GM18508 (cell line): ENCODE measurements at regions not wholly inside any gene's neighbourhood (a gene's known extent, or its start where the extent isn't known, plus 50 kb on each side); places are given as distances from the start of the nearest gene placed in this dataset.

Experiments
- ATAC-seq: cut with Tn5 transposase; IDR thresholded peaks from one replicate; pipeline ENCODE4 v1.9.1; 2021; ENCODE audit warnings: moderate number of reproducible peaks; ENCODE audit not compliant: insufficient read depth, unreplicated experiment

DNA sequence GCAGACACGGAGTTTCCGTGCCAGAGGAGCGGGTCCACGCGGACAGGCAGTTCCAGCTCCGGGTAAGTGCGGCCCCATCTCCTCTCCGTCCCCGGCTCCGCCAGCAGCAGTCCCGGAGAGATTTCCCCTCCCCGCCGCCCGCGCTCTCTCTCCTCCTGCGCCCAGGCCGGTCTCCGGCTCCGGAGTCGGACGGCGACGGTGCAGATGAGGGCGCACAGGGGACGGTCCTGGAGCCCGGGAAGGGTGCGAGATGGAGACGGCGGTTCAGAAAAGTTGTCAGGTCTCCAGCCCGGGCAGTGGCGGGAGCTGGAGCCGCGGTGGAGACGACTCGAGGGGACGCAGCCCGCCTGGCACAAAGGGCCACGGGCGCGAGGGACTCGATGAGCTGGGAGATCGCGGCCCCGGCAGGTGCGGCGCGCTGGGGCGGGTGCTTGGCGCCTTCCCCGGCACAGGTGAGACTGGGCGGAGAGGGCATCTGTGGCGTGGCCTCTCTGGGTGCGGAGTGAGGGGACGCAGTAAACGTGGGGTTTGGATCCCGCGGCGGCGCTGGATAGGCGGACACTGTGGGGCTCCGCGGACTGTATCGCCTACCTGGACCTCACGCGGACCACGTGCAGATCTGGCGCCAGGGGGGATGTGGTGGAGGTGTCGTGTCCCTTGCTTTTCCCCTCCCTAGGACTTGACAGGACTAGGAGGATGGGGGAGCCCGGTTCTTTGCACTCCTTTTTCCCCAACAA lies 1540.3 kb upstream of the TMEM132C start:
- no peak for ATAC-seq

DNA sequence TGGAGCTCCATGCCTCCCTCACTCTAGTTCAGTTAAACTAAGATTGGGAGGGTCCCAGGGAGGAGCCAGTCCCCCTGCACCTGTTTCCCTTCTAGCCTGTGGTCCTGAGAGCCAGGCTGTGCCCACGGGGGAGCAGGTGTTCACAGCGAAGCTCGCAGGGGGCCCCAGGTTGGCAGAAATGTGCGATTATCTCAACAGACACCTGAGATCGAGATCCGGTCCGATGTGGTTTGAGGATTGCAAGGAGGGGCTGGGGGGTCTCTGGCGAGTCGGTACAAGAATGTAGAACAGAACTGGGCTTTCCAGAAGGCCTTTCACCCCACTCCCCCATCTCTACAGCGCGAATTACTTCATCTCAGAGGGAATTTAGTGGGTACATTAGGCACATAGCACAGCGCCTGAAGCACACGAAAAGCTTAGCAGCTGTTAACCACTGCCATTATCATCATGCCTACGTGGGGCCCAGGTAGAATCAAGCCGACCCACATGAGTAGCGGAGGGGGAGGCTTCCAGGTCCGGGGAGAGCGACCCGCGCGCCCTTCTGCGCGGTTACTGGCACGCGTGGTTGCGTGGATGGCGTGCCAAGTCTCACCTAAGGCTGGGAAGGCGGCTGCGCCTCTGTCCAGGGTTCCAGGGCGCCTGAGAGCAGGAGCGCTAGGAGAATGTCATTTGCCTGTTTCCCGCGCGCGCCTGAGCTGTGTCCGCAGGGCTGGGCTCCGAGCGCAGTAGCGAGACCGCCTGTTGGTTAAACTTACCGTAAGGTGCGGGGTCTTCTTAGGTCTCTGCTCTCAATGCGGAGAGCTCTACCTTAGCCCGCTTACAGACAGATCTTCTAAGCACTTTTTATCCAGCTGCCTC lies 1539.5 kb upstream of the TMEM132C start:
- ATAC-seq, result no peak

DNA sequence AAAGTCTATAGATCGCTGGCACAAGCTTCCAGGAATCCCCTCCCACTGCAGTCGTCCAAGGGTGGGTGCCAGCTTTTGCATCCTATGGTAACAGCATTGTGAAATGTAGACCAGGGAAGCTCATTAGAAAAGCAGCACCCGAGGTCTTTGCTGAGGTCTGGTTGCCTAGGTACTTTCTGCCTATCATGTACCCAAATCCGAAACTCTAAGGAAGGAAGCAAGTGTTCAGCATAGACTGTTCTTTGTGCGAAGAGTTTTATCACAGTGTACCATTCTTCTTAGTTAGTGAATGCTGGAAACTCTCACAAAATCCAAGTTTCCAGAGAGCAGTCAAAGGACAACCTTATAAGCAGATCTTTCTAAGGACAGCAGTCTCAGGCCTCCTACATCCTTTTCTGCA lies 1532.7 kb upstream of the TMEM132C start:
- ATAC-seq, result no peak

DNA sequence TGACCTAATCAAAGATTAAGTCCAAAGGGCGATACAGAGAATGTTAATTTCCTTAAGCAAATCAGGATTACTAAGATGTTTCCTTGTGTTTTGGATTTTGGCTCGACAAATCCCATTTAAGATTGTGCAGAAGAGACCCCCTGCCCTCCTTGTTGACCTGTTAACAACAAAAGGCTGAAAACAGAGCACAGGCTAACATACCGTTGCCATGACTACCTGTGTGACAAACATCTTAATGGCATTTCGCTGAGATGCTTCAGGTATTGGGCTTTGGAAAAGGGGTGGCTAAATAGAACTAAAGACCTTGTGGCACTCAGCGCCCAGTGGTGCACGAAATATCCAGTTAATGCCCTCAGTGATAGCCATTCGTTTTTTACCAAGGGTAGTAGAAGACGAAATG lies 1532.3 kb upstream of the TMEM132C start:
- no peak for ATAC-seq

DNA sequence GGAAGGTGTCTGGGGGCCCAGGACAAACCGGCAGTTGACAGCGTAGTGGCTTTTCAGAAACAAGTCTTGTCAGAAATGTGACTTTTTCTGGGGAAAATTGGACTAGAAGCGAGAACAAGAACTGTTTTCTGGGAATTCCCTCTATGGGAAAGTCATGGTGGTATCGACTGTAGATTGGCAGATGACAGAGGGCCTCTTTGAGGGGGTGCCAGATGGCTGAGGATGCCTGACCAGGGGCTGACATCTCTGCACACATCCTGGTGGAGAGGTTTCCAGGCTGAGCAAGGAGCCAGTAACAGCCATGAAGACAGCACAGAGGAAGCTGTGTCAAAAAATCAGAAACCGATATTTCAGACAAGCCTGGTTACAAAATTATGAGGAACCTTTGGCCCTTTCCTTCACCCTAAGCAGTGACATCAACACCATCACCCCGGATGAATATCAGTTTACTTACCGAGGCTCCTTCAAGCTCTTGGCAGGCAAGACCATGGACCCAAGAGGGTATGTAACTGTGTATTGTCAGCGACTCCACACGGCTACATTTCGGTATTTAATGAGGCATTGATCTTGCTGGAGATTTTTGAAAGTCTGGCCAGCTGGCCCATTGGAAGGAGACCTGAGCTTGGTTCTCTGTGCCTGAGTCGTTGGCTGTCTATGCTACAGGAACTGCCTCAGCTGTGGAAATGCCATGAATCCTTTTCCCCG lies 1525.3 kb upstream of the TMEM132C start:
- no peak for ATAC-seq

DNA sequence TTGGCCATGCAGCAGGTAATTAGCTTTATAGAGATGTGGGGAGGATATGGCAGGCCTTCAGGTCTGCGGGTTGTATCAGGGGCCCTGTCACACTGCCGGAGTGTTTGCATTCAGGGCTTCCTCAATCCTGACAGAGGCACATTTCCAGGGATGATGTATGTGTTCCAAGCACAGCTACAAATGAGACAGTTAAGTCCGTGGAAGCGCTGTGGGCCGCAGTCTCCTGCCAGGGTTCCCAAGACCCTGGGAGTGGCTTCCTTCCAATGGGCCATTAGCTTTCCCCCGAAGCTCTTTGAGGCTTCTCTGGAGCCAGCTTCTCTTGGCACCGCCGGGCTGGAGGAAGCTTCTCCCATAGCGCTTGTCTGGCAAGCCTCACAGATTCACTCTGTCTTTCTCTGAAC lies 1524.7 kb upstream of the TMEM132C start:
- no peak for ATAC-seq

DNA sequence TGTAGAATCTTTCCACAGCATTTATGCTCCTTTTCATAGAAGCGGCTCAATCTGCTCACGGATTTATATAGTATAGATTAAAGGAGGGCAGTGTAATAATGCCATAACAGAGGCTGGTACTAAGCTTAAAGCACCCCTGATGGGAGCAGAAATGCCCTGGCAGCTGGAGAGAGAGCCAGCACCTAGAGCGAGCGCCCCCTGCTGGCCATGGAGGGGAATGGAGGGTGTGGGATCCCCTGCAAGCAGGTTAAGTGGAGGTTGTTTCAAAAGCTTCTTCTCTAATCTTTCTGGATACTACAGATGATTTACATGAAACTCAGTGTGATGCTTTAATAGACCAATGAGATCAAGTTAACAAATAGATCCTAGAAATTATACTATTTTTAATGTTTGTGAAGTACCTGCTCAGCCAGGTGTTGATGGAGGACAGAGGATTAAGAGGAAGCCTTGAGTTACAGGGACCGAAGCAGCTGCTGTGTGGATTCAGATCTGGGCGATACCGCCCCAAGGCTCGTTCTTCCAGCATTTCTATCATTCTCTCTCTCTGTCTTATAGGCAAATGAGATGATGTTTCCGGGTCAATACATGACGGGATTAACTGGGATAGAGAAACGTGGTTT lies 1519.3 kb upstream of the TMEM132C start:
- no peak for ATAC-seq

DNA sequence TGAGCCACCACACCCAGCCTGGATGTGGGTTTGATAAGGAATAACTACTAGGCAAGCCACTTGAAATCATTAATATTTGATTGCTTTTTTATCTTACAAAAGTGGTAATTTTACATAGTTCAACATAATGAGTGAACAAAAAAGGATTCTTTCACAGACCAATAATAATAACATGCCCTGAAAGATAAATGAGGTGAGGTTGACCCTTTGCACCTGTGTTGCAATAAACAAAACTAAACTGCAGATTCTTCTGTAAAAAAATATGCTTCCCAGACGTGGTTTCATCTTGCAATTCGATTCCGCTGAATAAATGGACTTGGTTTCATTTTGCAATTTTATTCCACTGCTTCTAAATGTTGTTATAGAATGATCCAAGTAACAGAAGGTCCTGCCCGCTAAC lies 1514.9 kb upstream of the TMEM132C start:
- ATAC-seq, result no peak

DNA sequence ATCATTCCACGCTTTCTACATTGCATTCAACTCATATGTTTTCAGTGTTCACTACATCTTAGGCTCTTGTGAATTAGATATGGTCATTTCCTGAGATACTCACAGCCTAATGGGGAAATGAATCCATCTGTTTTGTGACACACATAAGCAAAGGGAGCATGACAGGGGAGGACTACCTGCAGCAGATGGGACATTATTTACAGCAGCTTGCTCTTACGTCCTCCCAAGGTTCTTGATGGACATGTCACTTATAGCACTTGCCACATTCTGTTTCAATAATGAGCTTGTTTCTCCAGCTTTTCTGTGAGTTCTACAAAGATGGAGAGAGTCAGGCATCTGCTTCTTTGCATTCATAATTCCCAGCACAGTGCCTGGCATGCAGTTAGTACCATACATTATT lies 1509.6 kb upstream of the TMEM132C start:
- ATAC-seq, result no peak

DNA sequence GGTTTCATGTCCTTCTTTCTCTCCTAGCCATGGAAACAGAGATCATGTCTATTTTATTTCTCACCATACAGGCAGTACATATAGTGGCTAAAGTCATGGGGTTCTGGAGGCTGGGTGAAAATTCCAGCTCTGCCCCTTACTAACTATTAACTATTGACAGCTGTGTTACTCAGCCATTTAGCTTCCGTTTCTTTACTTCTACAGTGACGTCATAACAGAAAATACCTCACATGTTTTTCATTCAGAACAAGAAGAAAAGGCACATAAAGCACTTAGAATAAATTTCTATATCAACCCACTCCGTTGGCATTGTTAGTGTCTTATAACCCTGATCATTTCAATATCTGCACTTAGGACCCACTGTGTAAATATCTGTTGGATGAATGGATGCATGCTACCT lies 1506.9 kb upstream of the TMEM132C start:
- ATAC-seq, result no peak

DNA sequence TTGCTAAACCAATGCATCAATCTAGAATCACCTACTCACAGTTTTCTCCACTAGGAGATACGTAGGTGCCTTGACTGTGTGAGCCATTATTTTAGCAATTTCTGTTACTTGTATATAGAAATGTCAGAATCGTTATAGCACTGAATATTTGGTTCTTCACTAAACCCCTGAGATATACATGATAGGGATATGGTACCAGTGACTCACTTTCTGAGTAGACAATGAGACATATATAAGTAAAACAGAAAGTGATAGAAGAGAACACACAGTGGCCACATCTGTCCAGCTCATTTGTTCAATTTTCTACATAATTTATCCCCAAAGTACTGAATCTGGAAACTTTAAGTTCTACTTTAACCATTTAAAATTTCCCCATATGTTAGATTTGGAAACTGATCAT lies 1505.5 kb upstream of the TMEM132C start:
- peak; percentile 61 for ATAC-seq

DNA sequence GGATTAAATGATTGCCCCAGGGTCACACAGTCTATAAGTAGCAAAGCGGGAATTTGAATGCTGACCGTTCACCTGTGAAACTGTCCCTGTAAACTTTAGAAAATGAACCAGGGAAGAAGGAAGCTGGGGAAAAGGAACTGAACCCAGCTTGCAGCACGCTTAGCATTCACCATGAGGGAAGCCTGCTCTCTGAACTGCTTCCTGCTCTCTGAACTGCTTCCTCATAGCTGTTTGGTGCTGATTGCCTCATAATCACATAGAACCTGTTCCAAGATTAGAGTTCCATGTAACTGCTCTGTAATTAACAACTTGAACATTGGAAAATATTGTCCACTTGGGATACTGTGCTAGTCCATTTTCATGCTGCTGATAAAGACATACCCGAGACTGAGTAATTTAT lies 1504.8 kb upstream of the TMEM132C start:
- ATAC-seq, result no peak

DNA sequence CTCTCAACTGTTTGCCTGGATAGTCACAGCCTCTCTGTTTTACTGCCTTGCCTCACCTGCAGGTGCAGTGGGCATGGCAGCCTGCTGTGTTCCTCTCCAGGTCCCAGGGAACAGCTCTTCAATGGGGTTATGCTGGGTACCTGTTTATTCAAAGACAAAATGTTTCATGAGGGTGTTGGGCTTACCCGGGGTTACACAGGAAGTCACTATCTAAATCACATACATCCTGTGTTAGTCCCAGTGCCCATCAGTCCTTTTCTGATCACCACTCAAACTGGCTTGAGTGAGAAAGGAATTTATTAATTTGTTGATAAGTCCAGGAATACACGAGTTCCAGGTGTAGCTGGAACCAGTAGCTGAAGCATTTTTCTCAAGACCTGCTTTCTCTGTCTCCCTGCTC lies 1503.6 kb upstream of the TMEM132C start:
- no peak for ATAC-seq

DNA sequence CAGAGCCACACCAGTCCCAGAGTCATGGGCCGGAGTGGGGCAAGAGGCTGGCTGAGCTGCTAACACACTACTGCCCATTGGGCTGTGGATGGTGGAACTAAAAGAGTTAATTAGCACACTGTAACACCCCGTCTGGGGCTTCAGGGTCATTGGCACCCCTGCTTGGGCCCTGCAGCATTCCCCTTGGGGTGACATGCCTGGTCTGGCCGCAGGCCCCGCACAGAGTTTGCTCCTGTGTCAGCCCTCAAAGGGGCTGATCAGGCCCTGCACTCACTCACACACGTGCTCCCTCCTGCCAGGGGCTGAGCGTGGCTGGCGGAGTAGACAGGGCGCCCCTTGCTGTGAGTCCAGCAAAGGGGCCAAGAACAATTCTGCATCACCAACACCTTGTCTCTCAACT lies 1499.6 kb upstream of the TMEM132C start:
- ATAC-seq, result no peak

DNA sequence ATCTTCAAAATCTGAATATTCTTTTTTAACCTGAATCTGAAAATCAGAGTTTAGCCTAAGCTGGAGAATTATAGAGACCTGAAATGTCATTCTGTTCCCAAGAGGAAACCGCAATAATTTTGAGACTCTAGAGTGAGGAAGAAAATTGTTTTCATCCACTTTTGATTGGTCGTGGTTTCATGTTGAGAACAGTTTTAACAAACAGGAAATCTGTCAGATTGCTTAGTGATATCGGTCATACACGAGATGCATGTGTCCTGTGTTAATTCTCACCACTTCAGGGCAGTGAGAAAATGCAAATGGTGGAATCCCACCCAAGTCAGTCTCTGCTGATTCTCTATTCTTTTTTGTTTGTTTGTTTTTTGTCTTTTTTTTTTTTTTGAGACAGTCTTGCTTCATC lies 1498.5 kb upstream of the TMEM132C start:
- ATAC-seq, result no peak

DNA sequence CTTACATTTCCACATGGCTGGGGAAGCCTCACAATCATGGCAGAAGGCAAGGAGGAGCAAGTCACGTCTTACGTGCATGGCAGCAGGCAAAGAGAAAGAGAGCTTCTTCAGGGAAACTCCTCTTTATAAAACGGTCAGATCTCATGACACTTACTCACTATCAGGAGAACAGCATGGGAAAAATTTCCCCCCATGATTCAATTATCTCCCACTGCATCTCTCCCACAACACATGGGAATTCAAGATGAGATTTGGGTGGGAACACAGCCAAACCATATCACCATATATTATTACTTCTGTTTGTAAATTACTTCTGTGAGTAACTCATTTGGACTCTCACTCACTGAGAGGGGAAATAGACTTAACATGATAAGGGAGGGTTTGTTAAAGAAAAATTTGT lies 1496.8 kb upstream of the TMEM132C start:
- no peak for ATAC-seq

DNA sequence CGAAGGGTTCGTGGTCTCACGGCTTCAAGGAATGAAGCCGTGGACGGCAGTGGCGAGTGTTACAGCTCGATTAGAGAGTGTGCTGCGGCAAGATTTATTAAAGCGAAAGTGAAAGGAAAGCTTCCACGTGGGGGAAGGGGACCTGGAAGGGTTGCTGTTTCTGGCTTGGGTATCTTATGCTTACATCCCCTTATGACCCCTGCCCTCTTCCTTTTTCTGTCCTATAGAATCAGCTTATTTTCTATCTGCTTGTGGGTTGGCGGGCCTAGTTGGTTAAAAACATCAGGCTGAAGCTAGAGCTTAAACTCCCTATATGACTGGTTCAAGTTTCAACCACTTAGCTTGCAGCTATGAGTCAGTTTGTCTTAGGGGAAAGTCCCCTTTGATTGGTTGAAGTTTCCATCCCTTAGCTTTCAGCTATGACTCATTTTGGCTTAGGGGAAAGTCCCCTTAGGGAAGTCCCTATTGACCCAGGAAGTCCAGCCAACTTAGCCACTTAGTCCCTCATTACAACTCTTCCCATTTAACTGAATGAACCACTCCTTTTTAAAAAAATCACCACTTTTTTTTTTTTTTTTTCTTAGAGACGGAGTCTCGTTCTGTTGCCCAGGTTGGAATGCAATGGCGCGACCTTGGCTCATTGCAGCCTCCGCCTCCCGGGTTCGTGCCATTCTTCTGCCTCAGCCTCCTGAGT lies 1494.7 kb upstream of the TMEM132C start:
- ATAC-seq, result peak; percentile 82

DNA sequence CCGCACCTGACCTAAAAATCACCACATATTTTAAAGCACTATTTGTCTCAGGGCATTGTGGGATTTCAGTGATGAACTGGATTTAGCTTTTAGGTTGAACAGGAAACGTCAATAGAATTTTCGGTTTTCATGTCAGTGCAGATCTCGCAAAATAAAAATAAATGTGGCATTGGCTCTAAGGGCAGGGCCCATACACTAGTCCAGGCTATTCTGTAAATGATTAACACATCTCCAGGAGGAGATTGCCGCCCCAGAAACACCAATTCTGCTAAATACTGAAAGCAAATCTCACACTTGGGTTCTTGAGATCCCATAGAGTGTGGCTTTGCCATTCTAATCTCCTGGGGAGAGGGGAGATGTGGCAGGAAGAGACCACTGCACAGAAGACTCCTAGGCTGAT lies 1494.0 kb upstream of the TMEM132C start:
- ATAC-seq, result no peak

DNA sequence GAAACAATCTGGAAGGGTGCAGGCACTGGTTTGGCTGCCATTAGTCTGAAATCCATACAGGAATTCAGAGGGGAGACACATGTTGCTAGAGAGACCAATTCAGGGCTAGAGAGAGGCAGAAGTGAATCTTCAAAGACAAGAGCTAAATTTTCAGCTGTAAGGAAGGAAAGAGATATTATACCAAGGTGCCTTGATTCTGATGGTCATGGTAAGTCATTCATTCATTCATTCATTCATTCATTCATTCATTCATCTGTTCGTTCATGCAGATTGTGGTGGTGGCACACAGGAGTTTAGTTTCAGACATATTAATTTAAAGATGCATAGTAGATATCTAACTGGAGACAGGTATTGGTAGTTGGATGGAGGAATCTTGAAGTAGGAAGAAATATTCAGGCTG lies 1493.5 kb upstream of the TMEM132C start:
- ATAC-seq, result no peak

DNA sequence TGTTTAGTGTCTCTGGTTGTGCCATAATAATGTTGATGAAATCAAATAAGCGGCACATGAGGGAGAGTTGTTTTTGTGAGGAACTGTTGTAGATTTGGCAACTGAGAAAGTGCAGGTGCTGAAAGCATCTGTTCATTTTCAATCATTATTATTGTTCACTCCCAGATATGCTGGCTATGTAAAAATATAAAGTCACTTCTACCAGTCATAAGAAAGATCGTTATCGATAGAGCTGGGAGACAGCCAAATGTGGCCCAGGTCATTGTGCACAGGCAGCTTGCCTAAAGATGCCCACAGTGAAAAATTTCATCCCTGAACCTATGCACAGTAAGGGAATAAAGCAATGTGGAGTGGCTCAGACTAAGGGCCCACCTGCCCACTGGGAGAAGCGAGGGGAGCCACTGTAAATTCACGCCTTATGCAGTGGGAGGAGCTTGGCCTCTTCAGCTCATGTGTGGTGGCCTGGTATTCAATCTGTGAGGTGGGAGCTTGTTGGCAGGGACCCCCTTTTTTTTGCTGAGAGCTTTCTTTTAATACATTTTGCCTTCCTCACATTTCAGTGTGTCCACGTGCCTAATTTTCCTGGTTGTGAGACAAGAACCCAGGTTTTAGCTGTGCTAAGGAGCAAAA lies 1490.8 kb upstream of the TMEM132C start:
- ATAC-seq, result no peak
